ENCODE measurements at regions not wholly inside any gene's neighbourhood (a gene's known extent, or its start where the extent isn't known, plus 50 kb on each side); places are given as distances from the start of the nearest gene placed in this dataset.

DNA sequence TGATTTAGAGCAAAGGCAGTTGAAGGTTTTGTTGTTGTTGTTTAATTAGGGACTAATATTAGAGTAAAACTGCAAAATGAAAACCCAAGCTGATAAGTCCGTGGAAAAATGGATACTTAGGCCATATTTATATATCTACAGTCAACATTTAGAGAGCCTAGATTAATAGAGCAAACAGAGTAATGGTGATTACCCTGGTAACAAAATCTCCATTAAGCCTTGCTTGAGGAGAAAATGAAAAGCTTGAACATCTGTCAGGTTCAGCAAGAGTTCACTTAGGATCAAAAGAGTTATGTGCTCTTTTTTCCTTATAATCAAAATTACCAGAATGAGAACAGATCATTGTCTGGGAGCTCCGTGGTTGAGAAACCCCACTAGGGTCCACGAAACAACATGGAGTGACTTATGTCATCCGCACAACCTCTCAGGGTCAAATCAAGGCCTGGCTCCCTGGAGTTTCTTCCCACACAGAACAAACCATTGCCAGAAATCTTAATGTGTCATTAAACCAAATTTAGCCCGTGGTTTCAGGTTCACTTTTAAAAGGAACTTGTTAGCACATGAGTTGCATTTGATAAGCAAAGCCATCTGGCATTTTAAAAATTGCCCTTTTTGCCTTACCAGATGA lies 381.2 kb downstream of the GABRB3 start:
- no peak overlapping the region for H3K27ac ChIP-seq
- no peaks in the 10 kb centered on the region for H3K36me3 ChIP-seq
- ATAC-seq (ENCODE audit: insufficient number of reproducible peaks, low FRiP score, low read depth) (no peak), DNase-seq (ENCODE audit: low spot score) (no peak)
- H3K4me3 ChIP-seq: no peak overlapping the region
- TF ChIP-seq, protein P1, sequence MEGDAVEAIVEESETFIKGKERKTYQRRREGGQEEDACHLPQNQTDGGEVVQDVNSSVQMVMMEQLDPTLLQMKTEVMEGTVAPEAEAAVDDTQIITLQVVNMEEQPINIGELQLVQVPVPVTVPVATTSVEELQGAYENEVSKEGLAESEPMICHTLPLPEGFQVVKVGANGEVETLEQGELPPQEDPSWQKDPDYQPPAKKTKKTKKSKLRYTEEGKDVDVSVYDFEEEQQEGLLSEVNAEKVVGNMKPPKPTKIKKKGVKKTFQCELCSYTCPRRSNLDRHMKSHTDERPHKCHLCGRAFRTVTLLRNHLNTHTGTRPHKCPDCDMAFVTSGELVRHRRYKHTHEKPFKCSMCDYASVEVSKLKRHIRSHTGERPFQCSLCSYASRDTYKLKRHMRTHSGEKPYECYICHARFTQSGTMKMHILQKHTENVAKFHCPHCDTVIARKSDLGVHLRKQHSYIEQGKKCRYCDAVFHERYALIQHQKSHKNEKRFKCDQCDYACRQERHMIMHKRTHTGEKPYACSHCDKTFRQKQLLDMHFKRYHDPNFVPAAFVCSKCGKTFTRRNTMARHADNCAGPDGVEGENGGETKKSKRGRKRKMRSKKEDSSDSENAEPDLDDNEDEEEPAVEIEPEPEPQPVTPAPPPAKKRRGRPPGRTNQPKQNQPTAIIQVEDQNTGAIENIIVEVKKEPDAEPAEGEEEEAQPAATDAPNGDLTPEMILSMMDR (IDR thresholded peaks at IDR 0.05): no peak
- H3K9me3 ChIP-seq: no peaks in the 10 kb centered on the region
- no peaks in the 10 kb centered on the region for H3K27me3 ChIP-seq (replicated peaks; ENCODE audit: insufficient read depth)
- H3K4me1 ChIP-seq (ENCODE audit: control insufficient read depth in 1 of 2, low read depth in 2 of 2): no peaks in the 10 kb centered on the region

DNA sequence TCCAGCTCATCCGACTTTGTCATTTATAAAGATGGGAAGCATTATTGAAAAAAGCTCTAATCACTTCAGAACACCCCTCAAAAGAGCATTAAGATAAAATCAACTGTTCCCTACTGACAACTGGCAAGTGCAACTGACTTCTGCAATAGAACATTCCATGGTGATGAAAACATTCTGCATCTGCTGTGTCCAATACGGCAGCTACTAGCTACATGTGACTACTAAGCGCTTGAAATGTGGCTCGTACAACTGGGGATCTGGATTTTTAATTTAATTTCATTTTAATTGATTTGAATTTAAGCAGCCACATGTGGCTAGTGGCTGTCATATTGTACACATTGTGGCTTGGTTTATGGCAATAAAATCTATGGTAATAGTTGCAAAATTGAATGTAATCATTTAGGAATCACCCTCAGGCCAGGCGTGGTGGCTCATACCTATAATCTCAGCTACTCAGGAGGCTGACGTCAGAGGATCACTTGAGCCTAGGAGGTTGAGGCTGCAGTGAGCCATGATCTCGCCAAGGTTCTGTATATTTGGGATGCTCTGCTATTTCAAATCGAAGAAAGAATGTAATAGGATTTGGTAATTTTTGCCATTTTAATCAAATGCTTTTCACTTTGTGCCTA lies 390.3 kb downstream of the GABRB3 start:
- DNase-seq (ENCODE audit: low spot score): no peak
- Histone ChIP-seq H3K27me3 (replicated peaks; ENCODE audit: insufficient read depth) (no peaks in the 10 kb centered on the region), H3K27ac (no peak overlapping the region), H3K4me3 (no peak overlapping the region), H3K4me1 (ENCODE audit: control insufficient read depth in 1 of 2, low read depth in 2 of 2) (no peaks in the 10 kb centered on the region), H3K36me3 (no peaks in the 10 kb centered on the region), H3K9me3 (peaks cover under 1% of the 10 kb centered on the region)
- TF ChIP-seq, protein P1 (IDR thresholded peaks at IDR 0.05): no peak
- ATAC-seq (ENCODE audit: insufficient number of reproducible peaks, low FRiP score, low read depth): no peak

DNA sequence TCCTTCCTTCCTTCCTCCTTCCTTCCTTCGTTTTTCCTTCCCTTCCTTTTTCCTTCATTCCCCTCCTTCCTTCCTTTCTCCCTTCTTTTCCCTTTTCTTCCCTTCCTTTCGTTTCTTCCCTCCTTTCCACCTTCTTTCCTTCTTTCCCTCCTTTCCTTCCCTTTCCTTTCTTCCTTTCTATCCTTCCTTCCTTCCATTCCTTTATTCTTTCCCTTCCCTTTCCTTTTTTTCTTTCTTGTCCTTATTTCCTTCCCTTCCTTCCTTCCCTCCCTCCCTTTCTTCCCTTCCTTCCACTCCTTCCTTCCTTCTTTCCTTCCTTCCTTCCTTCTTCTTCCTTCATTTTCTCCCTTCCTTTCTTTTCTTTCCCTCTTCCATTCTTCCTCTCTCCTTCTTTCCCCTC lies 394.6 kb downstream of the GABRB3 start:
- H3K9me3 ChIP-seq: peaks cover 10% of the 10 kb centered on the region
- no peaks in the 10 kb centered on the region for H3K4me1 ChIP-seq (ENCODE audit: control insufficient read depth in 1 of 2, low read depth in 2 of 2)
- DNase-seq (ENCODE audit: low spot score) (no peak), ATAC-seq (ENCODE audit: insufficient number of reproducible peaks, low FRiP score, low read depth) (no peak)
- no peaks in the 10 kb centered on the region for H3K36me3 ChIP-seq
- H3K4me3 ChIP-seq: no peak overlapping the region
- no peak overlapping the region for H3K27ac ChIP-seq
- TF ChIP-seq, protein P1 (IDR thresholded peaks at IDR 0.05): no peak
- no peaks in the 10 kb centered on the region for H3K27me3 ChIP-seq (replicated peaks; ENCODE audit: insufficient read depth)

DNA sequence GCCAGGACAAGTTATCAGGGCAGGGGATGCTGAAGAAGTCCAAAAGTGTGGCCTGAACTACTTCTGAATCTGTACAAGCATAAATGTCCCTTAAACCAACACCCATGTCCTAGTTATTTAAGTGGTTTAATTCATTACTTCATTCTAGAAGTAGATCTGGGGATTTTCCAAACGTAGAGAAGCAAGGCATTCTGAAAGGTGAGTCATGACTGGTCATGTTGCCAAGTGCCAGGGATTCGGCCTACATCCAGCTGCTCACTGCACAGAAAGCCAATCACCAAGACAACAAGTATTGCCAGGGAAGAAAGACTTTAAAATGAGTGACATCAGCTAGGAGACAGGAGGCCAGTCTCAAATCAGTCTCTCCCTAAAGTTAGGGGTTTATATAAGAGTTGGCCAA lies 396.6 kb downstream of the GABRB3 start:
- Histone ChIP-seq H3K27ac (no peak overlapping the region), H3K27me3 (replicated peaks; ENCODE audit: insufficient read depth) (no peaks in the 10 kb centered on the region), H3K4me3 (no peak overlapping the region), H3K4me1 (ENCODE audit: control insufficient read depth in 1 of 2, low read depth in 2 of 2) (no peaks in the 10 kb centered on the region), H3K9me3 (peaks cover 10% of the 10 kb centered on the region), H3K36me3 (no peaks in the 10 kb centered on the region)
- DNase-seq (ENCODE audit: low spot score) (no peak), ATAC-seq (ENCODE audit: insufficient number of reproducible peaks, low FRiP score, low read depth) (no peak)
- TF ChIP-seq, protein P1 (IDR thresholded peaks at IDR 0.05): no peak

DNA sequence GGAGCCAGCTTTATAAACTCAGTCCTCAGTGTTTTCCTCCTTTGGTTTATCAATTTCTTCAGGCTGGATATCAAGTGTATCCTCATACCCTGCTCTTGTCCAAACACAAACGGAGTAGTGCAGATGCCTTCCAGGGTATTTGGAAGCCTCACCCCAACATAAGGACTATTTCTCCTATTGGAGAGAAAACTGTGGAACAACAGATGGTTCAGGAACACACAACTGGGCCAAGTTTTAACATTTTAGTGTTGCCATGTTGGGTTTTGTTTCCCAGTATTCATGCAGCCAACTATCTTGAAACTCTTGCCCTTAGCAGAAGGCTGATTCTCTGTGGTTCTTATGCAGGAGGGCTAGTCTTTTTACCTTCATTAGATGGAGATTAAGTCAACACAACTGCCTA lies 398.1 kb downstream of the GABRB3 start:
- Histone ChIP-seq H3K9me3 (peaks cover 10% of the 10 kb centered on the region), H3K27ac (no peak overlapping the region), H3K36me3 (no peaks in the 10 kb centered on the region), H3K4me1 (ENCODE audit: control insufficient read depth in 1 of 2, low read depth in 2 of 2) (no peaks in the 10 kb centered on the region), H3K4me3 (no peak overlapping the region), H3K27me3 (replicated peaks; ENCODE audit: insufficient read depth) (no peaks in the 10 kb centered on the region)
- DNase-seq (ENCODE audit: low spot score) (no peak), ATAC-seq (ENCODE audit: insufficient number of reproducible peaks, low FRiP score, low read depth) (no peak)
- TF ChIP-seq, protein P1 (IDR thresholded peaks at IDR 0.05): no peak

All from thoracic aorta (tissue), 2 donors.